Transverse colon (tissue), 4 donors: ENCODE measurements at regions not wholly inside any gene's neighbourhood (a gene's known extent, or its start where the extent isn't known, plus 50 kb on each side); places are given as distances from the start of the nearest gene placed in this dataset.

Experiments
- EP300 ChIP-seq: sonication (generic); formaldehyde crosslinking; IDR thresholded peaks from one replicate; pipeline ENCODE4 v1.6.1; 2017; ENCODE audit warnings: antibody characterized with exemption, low read depth
- POLR2AphosphoS5 ChIP-seq, 3 donors: sonication (generic); formaldehyde crosslinking; IDR thresholded peaks; one replicate each; pipeline ENCODE4 v1.6.1; 2016; ENCODE audit warnings: antibody characterized with exemption in 3 of 3
- TF ChIP-seq, protein P1 (sequence below), 5 experiments: fragments of 200-600 bp in 3 of 5; fragments of 450-650 bp in 2 of 5; sonication (generic) in 3 of 5; IDR thresholded peaks; 1 replicate in 2 of 5; 2 replicates in 3 of 5; pipeline ENCODE4 v1.5.1; 2016 to 2017; ENCODE audit warnings: antibody characterized with exemption in 5 of 5, inconsistent platforms in 3 of 5, mild to moderate bottlenecking in 2 of 5, moderate library complexity in 1 of 5

DNA sequence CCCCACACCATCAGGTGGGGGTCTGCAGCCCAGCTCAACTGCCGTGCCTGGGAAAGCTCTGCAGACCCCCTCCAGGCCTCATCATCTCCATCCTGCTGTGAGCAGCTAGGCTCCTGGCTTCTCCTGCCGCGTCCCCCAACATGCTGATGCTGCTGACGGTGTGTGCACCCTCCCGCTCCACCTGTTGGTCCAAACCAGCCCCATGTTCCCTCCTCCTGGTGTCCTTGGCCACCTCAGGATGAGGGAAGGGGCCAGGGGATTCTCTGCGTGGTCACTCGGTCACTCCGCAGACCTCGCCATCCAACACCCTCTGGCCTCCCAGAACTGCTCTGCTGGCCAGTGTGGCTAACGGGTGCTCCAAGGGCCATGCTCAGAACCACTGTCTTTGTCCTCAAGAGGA, 368.6 kb downstream of the FOXL1 start:
- TF ChIP-seq, protein P1, sequence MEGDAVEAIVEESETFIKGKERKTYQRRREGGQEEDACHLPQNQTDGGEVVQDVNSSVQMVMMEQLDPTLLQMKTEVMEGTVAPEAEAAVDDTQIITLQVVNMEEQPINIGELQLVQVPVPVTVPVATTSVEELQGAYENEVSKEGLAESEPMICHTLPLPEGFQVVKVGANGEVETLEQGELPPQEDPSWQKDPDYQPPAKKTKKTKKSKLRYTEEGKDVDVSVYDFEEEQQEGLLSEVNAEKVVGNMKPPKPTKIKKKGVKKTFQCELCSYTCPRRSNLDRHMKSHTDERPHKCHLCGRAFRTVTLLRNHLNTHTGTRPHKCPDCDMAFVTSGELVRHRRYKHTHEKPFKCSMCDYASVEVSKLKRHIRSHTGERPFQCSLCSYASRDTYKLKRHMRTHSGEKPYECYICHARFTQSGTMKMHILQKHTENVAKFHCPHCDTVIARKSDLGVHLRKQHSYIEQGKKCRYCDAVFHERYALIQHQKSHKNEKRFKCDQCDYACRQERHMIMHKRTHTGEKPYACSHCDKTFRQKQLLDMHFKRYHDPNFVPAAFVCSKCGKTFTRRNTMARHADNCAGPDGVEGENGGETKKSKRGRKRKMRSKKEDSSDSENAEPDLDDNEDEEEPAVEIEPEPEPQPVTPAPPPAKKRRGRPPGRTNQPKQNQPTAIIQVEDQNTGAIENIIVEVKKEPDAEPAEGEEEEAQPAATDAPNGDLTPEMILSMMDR (IDR thresholded peaks at IDR 0.05) = no peak
- TF ChIP-seq POLR2AphosphoS5 (IDR thresholded peaks at IDR 0.05) = no peak
- TF ChIP-seq EP300 = no peak
